Posterior cingulate gyrus (tissue), 11 donors: ENCODE measurements at regions not wholly inside any gene's neighbourhood (a gene's known extent, or its start where the extent isn't known, plus 50 kb on each side); places are given as distances from the start of the nearest gene placed in this dataset.
A peak's percentile ranks its signal among the peaks of the same experiment; 100 is the strongest.

Experiments
- DNase-seq, 10 donors: peaks; one replicate each; pipeline versions ENCODE4 v3.0.0 to v3.0.0-alpha.2; 2020 to 2021; ENCODE audit warnings: mixed read lengths in 3 of 10
- intact Hi-C: fragments of 100-400 bp; cut with DNase I; formaldehyde crosslinking; loops from one replicate; pipeline ENCODE4 v1.15.1; 2023

GRCh38 chr10:130897815-130898214, 413.7 kb downstream of the TCERG1L start:
- peak in 1 of 10 donors; percentile 85 for DNase-seq
- intact Hi-C loops = no loop called here

GRCh38 chr10:130898381-130898780, 413.1 kb downstream of the TCERG1L start:
- peak in 1 of 10 donors; percentile 56 for DNase-seq
- intact Hi-C loops = no loop called here

- intact Hi-C loops = no loop called here
These were observed 411.7 kb downstream of the TCERG1L start for GRCh38 chr10:130899856-130900255.

GRCh38 chr10:130900441-130901160, 410.9 kb downstream of the TCERG1L start:
- DNase-seq = peak in 1 of 10 donors; percentile 79
- intact Hi-C loops = no loop called here

More at GRCh38 chr10:130899856-130900255, 411.7 kb downstream of the TCERG1L start:
- no peak for DNase-seq

GRCh38 chr10:130901311-130902165, 410.0 kb downstream of the TCERG1L start:
- intact Hi-C loops = no loop called here

GRCh38 chr10:130902471-130902870, 409.1 kb downstream of the TCERG1L start:
- no peak for DNase-seq
- intact Hi-C loops = no loop called here

More at GRCh38 chr10:130901311-130902165, 410.0 kb downstream of the TCERG1L start:
- peak in 1 of 10 donors; percentile 46 for DNase-seq

- intact Hi-C loops = no loop called here
- no peak for DNase-seq
These were observed 408.6 kb downstream of the TCERG1L start for GRCh38 chr10:130902929-130903328.

- intact Hi-C loops = no loop called here
- no peak for DNase-seq
These were observed 406.8 kb downstream of the TCERG1L start for GRCh38 chr10:130904676-130905075.

- DNase-seq = no peak
- intact Hi-C loops = no loop called here
These were observed 406.1 kb downstream of the TCERG1L start for GRCh38 chr10:130905386-130905785.

GRCh38 chr10:130905921-130906320, 405.6 kb downstream of the TCERG1L start:
- intact Hi-C loops = no loop called here
- DNase-seq = no peak

GRCh38 chr10:130910848-130911247, 400.7 kb downstream of the TCERG1L start:
- intact Hi-C loops = no loop called here
- DNase-seq = no peak

- DNase-seq = no peak
- intact Hi-C loops = no loop called here
These were observed 397.7 kb downstream of the TCERG1L start for GRCh38 chr10:130913844-130914243.

- intact Hi-C loops = no loop called here
- DNase-seq = no peak
These were observed 397.2 kb downstream of the TCERG1L start for GRCh38 chr10:130914367-130914766.

- intact Hi-C loops = no loop called here
- no peak for DNase-seq
These were observed 396.5 kb downstream of the TCERG1L start for GRCh38 chr10:130915065-130915464.

- intact Hi-C loops = no loop called here
- peak in 1 of 10 donors; percentile 65 for DNase-seq
These were observed 390.1 kb downstream of the TCERG1L start for GRCh38 chr10:130921461-130921860.

GRCh38 chr10:130921911-130922440, 389.5 kb downstream of the TCERG1L start:
- no peak for DNase-seq
- intact Hi-C loops = no loop called here

- no peak for DNase-seq
- intact Hi-C loops = no loop called here
These were observed 387.9 kb downstream of the TCERG1L start for GRCh38 chr10:130923596-130923995.

GRCh38 chr10:130924138-130924819, 387.2 kb downstream of the TCERG1L start:
- intact Hi-C loops = no loop called here
- peak in 1 of 10 donors; percentile 23 for DNase-seq

GRCh38 chr10:130926442-130926841, 385.1 kb downstream of the TCERG1L start:
- intact Hi-C loops = no loop called here
- no peak for DNase-seq

GRCh38 chr10:130927157-130927556, 384.4 kb downstream of the TCERG1L start:
- DNase-seq = no peak
- intact Hi-C loops = no loop called here

- DNase-seq = no peak
- intact Hi-C loops = no loop called here
These were observed 383.2 kb downstream of the TCERG1L start for GRCh38 chr10:130928306-130928705.
